Spleen (tissue), 7 donors: ENCODE measurements at regions not wholly inside any gene's neighbourhood (a gene's known extent, or its start where the extent isn't known, plus 50 kb on each side); places are given as distances from the start of the nearest gene placed in this dataset.

Experiments
- POLR2A ChIP-seq, 3 donors: fragments of 450-650 bp; IDR thresholded peaks; one replicate each; pipeline ENCODE4 v1.5.1; 2017; ENCODE audit warnings: antibody characterized with exemption in 3 of 3, mild to moderate bottlenecking in 1 of 3
- TF ChIP-seq, protein P1 (sequence below), 11 experiments: fragments of 200-600 bp in 7 of 11; fragments of 450-650 bp in 4 of 11; sonication (generic) in 4 of 11; IDR thresholded peaks in 8 of 11; conservative IDR thresholded peaks in 3 of 11; 1 replicate in 7 of 11; 2 replicates in 4 of 11; pipeline versions ENCODE4 v1.4.0 to v1.8.0; 2016 to 2021; ENCODE audit warnings: antibody characterized with exemption in 11 of 11, inconsistent platforms in 4 of 11, mild to moderate bottlenecking in 1 of 11
- donor health status: DM: no; HTN: no; CAD: no; lungs with moderate emphysema.
- donor health status: DM: no; HTN: no; CAD: no.
- donor health status: DM: no; HTN: no; CAD: no.

DNA sequence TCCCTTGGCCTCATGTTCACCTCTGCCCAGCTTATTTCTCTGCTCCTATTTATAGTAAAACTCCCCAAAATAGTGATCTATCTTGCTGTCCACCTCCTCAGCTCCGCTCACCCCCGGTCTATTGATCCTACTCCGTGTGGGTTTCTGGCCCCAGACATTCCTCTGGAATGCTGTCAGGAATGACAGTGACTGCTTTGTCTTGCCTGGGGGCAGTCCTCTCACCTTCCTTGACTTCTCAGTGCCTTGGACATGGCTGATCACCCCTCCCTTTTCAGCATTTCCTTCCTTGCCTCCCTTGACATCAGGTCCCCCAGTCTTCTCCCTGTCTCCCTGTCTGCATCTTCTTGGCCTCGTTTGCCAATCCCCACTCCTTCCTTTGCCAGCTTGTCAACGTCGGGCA is 108.1 kb upstream of the BACE2 start:
- TF ChIP-seq, protein P1, sequence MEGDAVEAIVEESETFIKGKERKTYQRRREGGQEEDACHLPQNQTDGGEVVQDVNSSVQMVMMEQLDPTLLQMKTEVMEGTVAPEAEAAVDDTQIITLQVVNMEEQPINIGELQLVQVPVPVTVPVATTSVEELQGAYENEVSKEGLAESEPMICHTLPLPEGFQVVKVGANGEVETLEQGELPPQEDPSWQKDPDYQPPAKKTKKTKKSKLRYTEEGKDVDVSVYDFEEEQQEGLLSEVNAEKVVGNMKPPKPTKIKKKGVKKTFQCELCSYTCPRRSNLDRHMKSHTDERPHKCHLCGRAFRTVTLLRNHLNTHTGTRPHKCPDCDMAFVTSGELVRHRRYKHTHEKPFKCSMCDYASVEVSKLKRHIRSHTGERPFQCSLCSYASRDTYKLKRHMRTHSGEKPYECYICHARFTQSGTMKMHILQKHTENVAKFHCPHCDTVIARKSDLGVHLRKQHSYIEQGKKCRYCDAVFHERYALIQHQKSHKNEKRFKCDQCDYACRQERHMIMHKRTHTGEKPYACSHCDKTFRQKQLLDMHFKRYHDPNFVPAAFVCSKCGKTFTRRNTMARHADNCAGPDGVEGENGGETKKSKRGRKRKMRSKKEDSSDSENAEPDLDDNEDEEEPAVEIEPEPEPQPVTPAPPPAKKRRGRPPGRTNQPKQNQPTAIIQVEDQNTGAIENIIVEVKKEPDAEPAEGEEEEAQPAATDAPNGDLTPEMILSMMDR (IDR thresholded peaks at IDR 0.05 in 8 of 11, conservative IDR thresholded peaks at IDR 0.05 in 3 of 11), result no peak
- TF ChIP-seq POLR2A (IDR thresholded peaks at IDR 0.05), result no peak
